NCI-H1930 (cell line): ENCODE measurements at regions not wholly inside any gene's neighbourhood (a gene's known extent, or its start where the extent isn't known, plus 50 kb on each side); places are given as distances from the start of the nearest gene placed in this dataset.
"Not testable (repeated sequence)": the region's sequence is repeated elsewhere in the genome, so short reads cannot be mapped to it uniquely, and the experiment has no call there.

ENCODE experiments used
- DNase-seq, 2 experiments: peaks; one replicate each; lab custom pipeline; 2025; lab: John Stamatoyannopoulos, UW

- no peak for DNase-seq
These were observed 51.0 kb downstream of the POU3F3 start for GRCh38 chr2:104904889-104905288.

GRCh38 chr2:104909317-104909716 lies 55.4 kb downstream of the POU3F3 start:
- DNase-seq, result no peak

- DNase-seq, result no peak
These were observed 60.6 kb downstream of the POU3F3 start for GRCh38 chr2:104914509-104914908.

DNA sequence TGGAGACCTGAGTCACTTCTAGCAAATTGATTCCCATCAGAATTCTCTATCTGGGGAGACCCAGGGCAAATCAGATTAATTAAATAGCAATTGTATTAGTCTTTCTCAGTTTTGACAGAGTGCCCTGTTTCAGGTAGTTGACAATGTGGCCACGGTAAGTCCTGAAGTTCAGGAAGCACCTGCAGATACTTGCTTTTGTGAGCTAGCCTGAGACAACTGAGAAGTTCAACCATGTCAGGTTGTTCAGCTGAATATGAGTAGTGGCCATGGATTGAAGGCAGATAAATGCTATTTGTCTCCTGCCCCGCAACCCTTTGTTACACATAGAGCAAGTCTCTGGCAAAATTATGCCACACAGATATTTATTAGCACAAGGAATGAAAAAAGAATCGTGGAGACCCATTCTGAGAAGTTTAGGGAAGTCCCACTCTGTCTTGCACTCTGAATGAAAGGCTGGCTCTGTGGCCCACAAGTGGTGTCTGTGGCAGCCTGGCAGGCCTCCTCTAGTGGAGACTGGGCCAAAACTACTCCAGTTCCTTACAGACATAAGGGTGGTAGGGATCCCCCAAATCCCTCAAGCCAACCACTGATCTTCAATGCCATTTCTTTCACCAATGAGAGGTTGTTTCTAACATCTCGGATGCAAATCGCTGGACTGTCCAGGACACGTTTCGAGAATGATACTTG lies 61.3 kb downstream of the POU3F3 start:
- DNase-seq, result no peak

GRCh38 chr2:104919127-104919526 lies 65.2 kb downstream of the POU3F3 start:
- no peak for DNase-seq

GRCh38 chr2:104923665-104924064 lies 69.8 kb downstream of the POU3F3 start:
- no peak for DNase-seq

GRCh38 chr2:104929663-104930062 lies 75.7 kb downstream of the POU3F3 start:
- no peak for DNase-seq

GRCh38 chr2:104930732-104931131 lies 76.8 kb downstream of the POU3F3 start:
- DNase-seq, result no peak

DNA sequence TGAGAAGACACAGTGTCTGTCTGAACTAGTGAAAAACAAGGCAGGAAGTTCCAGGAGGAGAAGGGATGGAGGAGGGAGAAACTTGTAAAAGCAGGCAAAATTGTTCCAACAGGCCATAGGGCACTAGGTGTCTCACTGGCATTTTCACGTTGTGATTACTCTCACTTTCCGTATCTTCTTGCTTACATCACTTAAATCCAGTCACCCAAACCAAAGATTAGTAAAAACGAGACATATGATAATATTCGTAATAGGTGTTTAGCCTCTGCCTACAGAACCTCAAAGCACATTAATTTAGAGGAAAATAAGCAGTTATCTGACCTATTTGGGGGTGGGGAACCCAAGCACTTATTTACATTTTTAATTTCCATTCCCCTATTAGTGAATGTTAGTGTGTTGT lies 78.3 kb downstream of the POU3F3 start:
- no peak for DNase-seq

DNA sequence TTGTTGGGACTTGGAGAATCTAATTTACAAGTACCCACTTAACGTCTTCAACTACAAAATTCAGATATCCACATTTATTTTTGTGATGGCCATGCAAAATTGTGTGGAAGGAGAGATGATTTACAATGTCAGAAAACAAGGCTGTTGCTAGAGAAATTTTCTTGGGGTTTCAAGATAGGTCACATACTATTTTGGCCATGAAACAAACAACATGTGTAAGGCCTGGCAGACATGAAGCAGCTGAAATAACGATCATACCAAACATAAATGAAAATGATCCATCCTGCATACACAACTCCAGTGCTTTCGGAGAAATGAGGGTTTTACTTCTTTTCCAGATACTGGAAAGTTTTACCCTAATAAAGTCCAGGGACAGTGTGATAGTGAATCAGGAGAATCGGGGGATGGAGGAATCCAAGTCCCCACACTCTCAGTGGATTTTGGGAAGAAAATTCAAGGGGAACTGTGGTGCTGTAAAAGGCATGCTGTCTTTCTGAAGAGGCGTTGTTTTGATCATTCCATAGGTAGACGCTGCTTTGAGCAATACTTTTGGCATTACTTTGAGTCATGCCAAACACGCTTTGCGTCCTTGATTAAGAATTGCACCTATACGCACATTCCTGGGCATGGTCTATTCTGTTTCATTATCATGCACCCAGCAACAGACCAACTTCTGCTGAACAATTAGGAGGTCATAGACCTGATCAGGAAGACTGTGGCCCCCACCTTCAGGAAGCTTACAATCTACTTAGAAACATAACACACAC lies 79.4 kb downstream of the POU3F3 start:
- no peak for DNase-seq

DNA sequence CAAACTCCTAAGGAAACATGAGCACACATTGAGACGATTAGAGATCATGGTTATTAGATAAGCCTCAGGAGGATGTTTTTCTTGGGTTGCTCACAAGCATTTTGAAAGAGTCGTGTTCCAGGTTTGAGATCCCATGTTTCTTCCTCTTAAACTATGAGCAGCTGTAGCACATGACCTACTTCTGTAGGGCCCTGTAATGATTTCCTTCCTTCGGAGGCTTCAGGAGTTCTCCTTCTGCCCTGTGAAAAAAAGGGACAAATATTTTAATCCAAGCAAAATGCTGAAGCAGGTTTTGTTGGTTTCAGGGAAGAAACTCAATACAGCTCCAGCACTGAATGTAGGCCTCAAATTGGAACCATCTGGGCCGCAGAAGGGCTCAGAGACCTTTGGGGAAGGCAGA lies 82.6 kb downstream of the POU3F3 start:
- DNase-seq, result no peak

- DNase-seq, result no peak
These were observed 84.5 kb downstream of the POU3F3 start for GRCh38 chr2:104938231-104938941.

GRCh38 chr2:104939570-104940217 lies 85.8 kb downstream of the POU3F3 start:
- no peak for DNase-seq

DNA sequence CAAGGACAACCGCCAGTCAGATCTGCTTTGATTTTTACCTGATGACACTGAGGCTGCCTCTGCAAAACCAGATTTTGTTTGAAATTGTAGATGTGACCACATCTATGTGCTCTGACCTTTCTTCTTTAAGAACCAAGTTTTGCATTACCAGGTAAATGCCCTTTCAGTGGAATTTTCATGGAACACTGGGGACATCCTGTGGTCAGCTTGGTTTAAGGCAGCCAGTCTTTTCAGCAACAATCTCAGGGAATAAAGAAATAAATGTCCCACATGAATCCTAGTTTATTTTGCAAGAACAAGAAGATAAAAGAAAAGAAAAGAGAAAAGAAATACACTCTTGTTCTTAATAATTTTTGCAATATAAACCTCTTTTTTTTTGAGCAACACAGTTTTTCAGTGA lies 90.6 kb downstream of the POU3F3 start:
- DNase-seq, result no peak

- DNase-seq, result no peak
These were observed 91.2 kb downstream of the POU3F3 start for GRCh38 chr2:104945121-104945520.

DNA sequence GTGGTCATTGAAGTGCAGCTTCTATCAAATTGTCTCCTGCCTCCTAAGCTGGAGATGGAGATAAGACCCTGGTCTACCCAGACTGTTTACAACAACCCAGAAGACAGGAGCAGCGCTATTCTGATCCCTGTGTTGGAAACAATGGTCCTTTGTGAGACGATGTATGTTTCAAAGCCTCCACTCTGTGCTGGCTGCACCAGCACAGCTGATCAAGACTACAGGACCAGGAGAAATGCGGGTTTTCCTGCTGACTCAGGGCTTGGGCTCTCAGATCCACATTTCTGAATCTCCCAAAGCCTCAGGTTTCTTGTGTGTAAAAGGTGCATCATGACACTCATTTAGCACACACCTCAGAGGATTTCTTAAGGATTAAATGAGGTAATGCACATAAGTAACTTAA lies 92.0 kb downstream of the POU3F3 start:
- DNase-seq, result no peak

DNA sequence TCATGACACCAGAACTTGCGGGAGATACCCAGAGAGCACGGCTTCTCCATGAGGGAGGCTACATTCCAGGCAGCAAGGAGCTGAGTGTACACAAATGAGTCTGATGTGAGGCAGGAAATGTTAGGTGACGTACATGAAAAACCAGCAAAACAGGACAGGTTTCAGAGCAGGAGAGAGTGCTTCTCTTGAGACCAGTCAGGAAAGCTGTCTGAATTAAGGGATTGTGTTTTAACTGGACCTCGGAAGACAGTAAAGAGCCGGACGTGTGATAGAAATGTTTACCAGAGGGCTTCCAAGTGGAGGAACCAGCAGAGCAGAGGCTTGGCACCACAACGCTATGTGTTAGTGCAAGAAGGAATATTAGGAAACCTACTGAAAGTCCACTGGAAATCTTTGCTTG lies 90.4 kb upstream of the MRPS9 start:
- DNase-seq, result not testable (repeated sequence)

DNA sequence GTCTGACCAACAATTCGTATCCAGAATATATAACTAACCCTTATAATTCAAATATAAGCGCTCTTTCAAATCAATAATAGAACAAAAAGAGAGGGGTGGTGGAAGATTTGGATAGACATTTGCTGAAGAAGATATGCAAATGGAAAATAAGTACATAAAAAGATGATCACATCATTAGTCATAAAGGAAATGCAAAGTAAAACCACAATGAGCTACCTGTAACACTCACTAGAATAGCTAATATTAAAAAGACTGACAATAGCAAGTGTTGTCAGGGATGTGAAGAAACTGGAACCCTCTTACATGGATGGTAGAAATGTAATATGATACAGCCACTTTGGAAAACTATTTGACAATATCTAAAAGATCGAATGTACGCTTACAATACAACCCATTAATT lies 84.9 kb upstream of the MRPS9 start:
- no peak for DNase-seq

- no peak for DNase-seq
These were observed 72.0 kb upstream of the MRPS9 start for GRCh38 chr2:104965900-104966299.

GRCh38 chr2:104969564-104969963 lies 68.3 kb upstream of the MRPS9 start:
- DNase-seq, result no peak

DNA sequence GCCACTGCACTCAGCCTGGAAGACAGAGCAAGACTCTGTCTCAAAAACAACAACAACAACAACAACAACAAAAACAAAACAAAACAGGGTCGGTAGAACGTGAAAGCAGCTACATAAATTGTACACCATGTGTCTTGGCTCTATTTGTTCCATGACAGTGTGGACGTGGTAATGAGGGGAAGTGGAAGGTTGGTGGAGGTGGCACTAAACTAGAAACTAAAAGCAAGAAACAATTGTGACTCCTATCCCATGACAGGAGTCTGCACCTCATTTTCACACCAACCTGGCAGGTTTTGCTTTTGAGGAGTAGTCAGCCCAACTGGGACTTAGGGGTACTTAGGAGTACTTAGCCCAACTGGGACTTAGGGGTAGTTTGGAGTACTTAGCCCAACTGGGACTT lies 62.5 kb upstream of the MRPS9 start:
- no peak for DNase-seq

DNA sequence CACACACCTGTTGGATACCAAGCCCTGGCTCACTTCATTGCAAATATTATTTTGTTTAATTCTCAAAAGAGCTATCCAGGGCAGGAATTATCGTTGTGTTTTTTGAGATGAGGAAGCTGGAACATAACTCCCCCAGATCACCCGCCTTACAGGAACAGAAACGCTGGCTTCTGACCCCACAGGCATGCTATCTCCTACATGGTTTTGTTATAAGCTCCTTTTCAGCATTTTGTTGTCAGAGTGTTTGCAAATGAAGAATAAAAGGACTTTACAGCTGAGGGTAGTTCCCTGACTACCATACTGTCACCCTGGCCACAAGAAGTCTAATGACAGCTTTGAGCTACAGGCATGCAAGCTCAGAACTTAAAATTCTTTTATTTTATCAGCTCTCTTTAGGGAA lies 62.0 kb upstream of the MRPS9 start:
- DNase-seq, result no peak
